Inflammatory macrophage treated with lipopolysaccharide for 1 hour (primary cell): ENCODE measurements at regions not wholly inside any gene's neighbourhood (a gene's known extent, or its start where the extent isn't known, plus 50 kb on each side); places are given as distances from the start of the nearest gene placed in this dataset.
A peak's percentile ranks its signal among the peaks of the same experiment; 100 is the strongest.

ENCODE experiments used
- DNase-seq, 2 donors: peaks; one replicate each; pipeline ENCODE4 v3.0.0-alpha.2; 2020 to 2022

DNA sequence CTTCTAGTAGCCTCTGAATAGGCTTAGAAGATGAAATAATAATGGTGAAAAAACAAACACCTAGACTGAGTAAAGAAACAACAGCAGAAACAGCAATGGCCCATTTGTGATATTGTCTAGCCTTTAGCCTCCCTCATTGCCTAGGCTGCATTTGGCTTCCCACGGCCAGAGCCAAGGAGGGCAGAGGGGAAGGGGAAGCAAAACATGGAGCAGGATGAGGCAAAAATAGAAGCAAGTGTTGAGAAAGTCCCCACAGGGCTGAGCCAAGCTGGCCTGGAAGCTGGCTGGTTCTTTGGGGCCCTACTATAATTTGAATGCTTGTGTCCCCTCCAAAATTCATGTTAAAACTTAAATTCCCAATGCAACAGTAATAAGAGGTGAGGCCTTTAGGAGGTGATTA, 60.2 kb upstream of the KSR1 start:
- DNase-seq, result no peak

DNA sequence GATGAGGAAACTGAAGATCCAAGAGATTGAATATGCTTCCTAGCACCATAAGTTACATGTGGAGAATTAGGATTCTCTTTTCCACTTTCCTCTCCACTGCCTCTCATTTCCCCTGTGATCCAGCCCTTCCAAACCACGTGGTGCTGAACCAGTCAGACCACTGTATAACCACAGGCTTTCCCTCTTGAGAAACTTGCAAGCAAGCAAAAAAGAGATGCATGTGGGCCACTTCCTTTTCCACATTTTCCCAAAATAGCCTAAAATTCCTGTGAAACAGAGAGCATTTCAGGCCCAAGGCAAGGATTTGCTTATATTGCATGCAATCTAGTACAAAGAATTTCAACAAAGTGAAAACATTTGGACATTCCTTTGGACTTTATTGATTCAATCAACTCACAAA, 59.3 kb upstream of the KSR1 start:
- peak in 1 of 2 donors; percentile 42 for DNase-seq

DNA sequence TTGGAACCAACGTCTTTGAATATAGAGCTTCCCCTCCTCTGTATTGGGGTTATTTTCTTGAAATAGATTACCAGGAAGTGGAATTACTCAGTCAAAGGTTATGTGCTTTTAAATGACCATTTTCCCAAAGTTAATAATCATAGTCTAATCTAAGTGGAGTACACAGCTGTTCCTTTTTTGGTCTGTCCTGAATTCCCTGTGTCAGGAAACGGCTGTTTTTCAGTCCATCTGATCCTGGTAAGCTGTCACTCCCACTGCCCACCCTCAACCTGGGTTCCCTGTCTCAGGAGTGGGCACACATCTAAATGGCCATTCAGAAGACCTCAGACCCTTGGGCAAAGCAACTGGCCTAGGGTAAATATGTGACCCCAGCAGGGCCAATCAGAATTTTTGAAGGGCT, 57.6 kb upstream of the KSR1 start:
- no peak for DNase-seq

DNA sequence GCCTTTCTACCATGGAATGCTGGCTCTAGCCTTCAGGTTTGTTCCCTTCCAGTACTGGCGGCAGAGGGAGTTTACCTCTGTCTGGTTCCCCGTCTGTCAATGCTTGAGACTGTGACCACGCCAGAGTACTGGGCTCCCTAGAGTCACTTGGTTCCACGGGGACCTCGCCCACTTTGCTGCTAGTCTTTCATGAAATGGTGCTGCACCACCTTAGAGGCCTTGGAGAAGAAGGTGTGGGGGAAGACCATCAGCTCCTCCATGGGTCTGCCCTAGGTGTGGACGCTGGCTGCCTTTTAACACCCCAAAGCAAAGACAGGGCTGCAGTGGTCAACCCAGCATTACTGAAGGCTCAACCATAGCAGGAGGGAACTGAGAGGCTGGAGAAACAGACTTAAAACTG, 55.3 kb upstream of the KSR1 start:
- no peak for DNase-seq

DNA sequence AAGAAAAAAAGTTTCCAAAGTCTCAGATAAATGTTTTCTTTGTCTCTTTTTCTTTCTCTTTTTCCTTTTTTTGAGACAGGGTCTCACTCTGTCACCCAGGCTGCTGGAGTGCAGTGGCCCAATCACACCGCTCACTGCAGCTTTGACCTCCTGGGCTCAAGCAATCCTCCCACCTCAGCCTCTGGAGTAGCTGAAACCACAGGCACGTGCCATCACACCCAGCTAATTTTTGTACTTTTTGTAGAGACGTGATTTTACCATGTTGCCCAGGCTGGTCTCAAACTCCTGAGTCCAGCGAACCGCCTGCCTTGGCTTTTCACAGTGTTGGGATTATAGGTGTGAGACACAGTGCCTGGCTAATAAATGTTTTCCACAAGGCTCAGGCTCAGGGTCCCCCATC, 53.3 kb upstream of the KSR1 start:
- DNase-seq, result no peak

DNA sequence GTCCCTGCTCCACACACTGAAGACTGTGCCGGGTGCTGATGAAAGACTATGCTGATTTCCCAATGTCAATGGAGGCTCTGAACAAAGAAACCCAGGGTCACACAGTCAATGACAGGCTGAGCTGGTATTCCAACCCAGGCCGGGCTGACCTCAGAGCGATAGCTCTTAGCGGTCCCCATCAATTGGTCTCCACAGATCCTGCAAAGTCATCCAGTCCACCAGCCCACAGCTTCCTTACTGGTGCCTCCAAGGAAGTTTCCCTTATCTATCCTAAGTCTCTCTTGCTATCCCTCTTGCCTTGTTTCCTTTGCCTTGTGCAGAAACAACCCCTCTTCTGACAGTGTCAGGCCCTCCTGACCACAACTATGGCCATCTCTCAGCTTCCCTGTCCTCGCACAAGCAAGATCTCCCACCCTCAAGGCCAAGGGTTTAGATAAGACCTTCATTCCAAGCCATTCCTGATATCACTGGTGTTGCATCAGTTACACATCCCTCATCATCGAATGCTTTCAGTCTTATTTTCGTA, 52.7 kb upstream of the KSR1 start:
- no peak for DNase-seq

DNA sequence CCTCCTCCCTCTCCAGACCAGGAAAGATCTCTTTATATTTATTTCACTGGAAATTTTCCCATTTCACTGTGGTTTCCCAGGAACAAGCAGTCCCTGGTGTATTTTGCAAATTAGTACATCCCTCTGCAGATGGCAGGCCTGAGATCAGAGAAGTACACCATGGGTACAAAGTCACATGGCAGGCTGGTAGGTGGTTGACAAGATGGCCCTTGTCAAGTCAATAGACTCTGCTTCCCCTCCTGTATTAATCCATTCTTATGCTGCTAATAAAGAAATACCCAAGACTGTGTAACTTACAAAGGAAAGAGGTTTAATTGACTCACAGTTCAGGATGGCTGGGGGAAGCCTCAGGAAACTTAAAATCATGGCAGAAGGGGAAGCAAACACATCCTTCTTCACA, 51.6 kb upstream of the KSR1 start:
- peak; percentile 34 to 71 for DNase-seq
